Omental fat pad (tissue), 3 donors: ENCODE measurements at regions not wholly inside any gene's neighbourhood (a gene's known extent, or its start where the extent isn't known, plus 50 kb on each side); places are given as distances from the start of the nearest gene placed in this dataset.

Experiments
- ATAC-seq: fragments of 150-250 bp; one replicate; pipeline ENCODE4 v1.9.1; 2016; ENCODE audit warnings: mild to moderate bottlenecking, moderate library complexity; ENCODE audit not compliant: low FRiP score
- DNase-seq: peaks from one replicate; pipeline ENCODE4 v3.0.0-alpha.2; 2019; ENCODE audit warnings: low spot score
- CTCF ChIP-seq, 3 donors: fragments of 450-650 bp; IDR thresholded peaks; one replicate each; pipeline ENCODE4 v1.5.1; 2016 to 2017; ENCODE audit warnings: antibody characterized with exemption in 3 of 3, mild to moderate bottlenecking in 3 of 3, moderate library complexity in 2 of 3

GRCh38 chr9:23412046-23412445 is 414.0 kb downstream of the ELAVL2 start:
- ATAC-seq = no peak
- DNase-seq = no peak
- TF ChIP-seq CTCF (IDR thresholded peaks at IDR 0.05) = no peak

GRCh38 chr9:23412458-23412857 is 413.6 kb downstream of the ELAVL2 start:
- ATAC-seq (no peak), DNase-seq (no peak)
- no peak for TF ChIP-seq CTCF (IDR thresholded peaks at IDR 0.05)

GRCh38 chr9:23413541-23413940 is 412.5 kb downstream of the ELAVL2 start:
- no peak for TF ChIP-seq CTCF (IDR thresholded peaks at IDR 0.05)
- DNase-seq (no peak), ATAC-seq (no peak)

GRCh38 chr9:23423999-23424398 is 402.0 kb downstream of the ELAVL2 start:
- DNase-seq (no peak), ATAC-seq (no peak)
- no peak for TF ChIP-seq CTCF (IDR thresholded peaks at IDR 0.05)

GRCh38 chr9:23426144-23426543 is 399.9 kb downstream of the ELAVL2 start:
- no peak for TF ChIP-seq CTCF (IDR thresholded peaks at IDR 0.05)
- no peak for ATAC-seq

GRCh38 chr9:23431459-23431858 is 394.6 kb downstream of the ELAVL2 start:
- DNase-seq (no peak), ATAC-seq (no peak)
- no peak for TF ChIP-seq CTCF (IDR thresholded peaks at IDR 0.05)

More at GRCh38 chr9:23426144-23426543, 399.9 kb downstream of the ELAVL2 start:
- no peak for DNase-seq

GRCh38 chr9:23434654-23435053 is 391.4 kb downstream of the ELAVL2 start:
- ATAC-seq (no peak), DNase-seq (no peak)
- TF ChIP-seq CTCF (IDR thresholded peaks at IDR 0.05) = no peak
